ENCODE measurements at regions not wholly inside any gene's neighbourhood (a gene's known extent, or its start where the extent isn't known, plus 50 kb on each side); places are given as distances from the start of the nearest gene placed in this dataset.

DNA sequence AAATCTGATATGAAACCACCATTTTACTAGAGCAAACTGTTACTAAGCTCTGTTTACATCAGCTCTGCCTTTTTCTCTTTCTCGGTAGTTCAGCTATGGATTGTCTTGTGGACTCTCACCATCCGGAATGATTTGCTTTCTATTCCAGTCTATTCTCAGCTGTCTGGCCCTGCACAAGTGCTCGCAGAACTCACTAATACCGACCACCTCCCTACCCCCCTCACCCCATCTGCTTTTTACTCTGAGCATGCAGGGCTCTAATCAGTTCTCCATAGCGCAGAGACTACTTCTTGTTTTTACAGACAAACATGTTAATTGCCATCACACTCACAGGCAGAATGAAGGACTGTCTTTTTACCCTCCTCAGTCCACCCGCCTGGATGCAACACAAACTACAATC, 180.7 kb upstream of the POU3F3 start:
- TF ChIP-seq, protein P1, sequence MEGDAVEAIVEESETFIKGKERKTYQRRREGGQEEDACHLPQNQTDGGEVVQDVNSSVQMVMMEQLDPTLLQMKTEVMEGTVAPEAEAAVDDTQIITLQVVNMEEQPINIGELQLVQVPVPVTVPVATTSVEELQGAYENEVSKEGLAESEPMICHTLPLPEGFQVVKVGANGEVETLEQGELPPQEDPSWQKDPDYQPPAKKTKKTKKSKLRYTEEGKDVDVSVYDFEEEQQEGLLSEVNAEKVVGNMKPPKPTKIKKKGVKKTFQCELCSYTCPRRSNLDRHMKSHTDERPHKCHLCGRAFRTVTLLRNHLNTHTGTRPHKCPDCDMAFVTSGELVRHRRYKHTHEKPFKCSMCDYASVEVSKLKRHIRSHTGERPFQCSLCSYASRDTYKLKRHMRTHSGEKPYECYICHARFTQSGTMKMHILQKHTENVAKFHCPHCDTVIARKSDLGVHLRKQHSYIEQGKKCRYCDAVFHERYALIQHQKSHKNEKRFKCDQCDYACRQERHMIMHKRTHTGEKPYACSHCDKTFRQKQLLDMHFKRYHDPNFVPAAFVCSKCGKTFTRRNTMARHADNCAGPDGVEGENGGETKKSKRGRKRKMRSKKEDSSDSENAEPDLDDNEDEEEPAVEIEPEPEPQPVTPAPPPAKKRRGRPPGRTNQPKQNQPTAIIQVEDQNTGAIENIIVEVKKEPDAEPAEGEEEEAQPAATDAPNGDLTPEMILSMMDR (IDR thresholded peaks at IDR 0.05; ENCODE audit: poor library complexity, severe bottlenecking) = no peak
- TF ChIP-seq EZH2 (IDR thresholded peaks at IDR 0.05; ENCODE audit: borderline replicate concordance, insufficient read depth, low read length, poor library complexity, severe bottlenecking) (no peak), TAF1 (IDR thresholded peaks at IDR 0.05; ENCODE audit: low read depth) (no peak), RAD21 (conservative IDR thresholded peaks at IDR 0.05) (no peak), SMC3 (conservative IDR thresholded peaks at IDR 0.05; ENCODE audit: poor library complexity) (no peak)
